Mucosa of descending colon (tissue), 3 donors: ENCODE measurements at regions not wholly inside any gene's neighbourhood (a gene's known extent, or its start where the extent isn't known, plus 50 kb on each side); places are given as distances from the start of the nearest gene placed in this dataset.

Experiments used
- ATAC-seq: fragments of 200-7000 bp; cut with Tn5 transposase; one replicate; pipeline ENCODE4 v1.9.1; 2020; ENCODE audit warnings: mild to moderate bottlenecking, moderate library complexity
- DNase-seq, 3 donors: peaks; one replicate each; pipeline ENCODE4 v3.0.0-alpha.2; 2020
- H3K36me3 ChIP-seq: fragments of 200-600 bp; one replicate; pipeline ENCODE4 v1.8.0; 2021; ENCODE audit warnings: low read depth, mild to moderate bottlenecking
- H3K4me1 ChIP-seq: fragments of 200-600 bp; one replicate; pipeline ENCODE4 v1.8.0; 2021; ENCODE audit warnings: low read depth, mild to moderate bottlenecking
- H3K4me3 ChIP-seq: fragments of 200-600 bp; one replicate; pipeline ENCODE4 v1.8.0; 2021; ENCODE audit warnings: mild to moderate bottlenecking
- H3K9me3 ChIP-seq: fragments of 200-600 bp; one replicate; pipeline ENCODE4 v1.8.0; 2021; ENCODE audit warnings: mild to moderate bottlenecking
- intact Hi-C, 2 donors: fragments of 100-400 bp; cut with DNase I in 1 of 2; cut with micrococcal nuclease in 1 of 2; formaldehyde crosslinking; loops; one replicate each; pipeline versions ENCODE4 v1.11.0 to v1.11.1; 2022; cut with DNase I, micrococcal nuclease
- TF ChIP-seq, protein P1 (sequence below): fragments of 200-600 bp; IDR thresholded peaks from one replicate; pipeline ENCODE4 v1.8.0; 2022; ENCODE audit warnings: antibody characterized with exemption, mild to moderate bottlenecking
- donor health status: DM: no; HTN: no; CAD: no; lungs with moderate emphysema.
- donor health status: DM: no; HTN: no; CAD: no.
- donor health status: DM: no; HTN: yes; CAD: no.

DNA sequence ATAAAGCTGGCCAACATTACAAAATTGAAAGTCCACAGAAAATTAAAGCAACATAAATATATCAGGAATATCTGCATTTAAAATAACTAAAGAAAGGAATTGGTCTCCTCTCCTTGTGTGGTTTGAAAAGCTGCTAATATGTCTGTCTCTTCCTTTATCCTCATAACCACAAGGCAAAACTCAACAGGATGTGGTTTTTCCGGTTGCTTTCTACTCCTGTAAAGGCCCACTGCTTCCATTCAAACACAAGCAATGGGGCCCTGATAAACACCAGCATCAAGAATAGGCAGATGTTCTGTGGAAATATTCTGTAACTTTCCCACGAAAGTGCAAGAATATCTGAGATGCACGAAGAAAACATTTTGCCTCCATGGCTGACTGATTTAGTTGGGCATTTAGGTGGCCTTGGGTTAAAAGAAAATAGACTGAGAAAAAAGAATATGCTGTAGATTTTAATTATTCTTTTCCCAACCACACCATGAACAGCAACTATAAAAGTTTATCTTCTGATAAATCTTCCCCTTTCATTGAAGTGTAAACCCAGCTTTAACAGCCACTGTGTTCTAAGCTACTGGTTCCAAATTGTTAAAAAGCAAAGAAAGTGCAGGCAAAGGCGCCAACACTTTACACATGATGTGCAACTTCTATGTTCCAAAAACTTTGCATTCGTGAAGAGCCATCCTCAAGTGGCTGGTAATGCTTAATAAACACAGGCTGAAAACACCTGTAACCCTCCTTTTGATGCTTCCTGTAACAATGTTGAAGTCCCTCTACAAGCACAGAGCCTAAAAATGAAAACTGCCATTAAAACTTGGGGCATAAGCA lies 50.5 kb upstream of the NDST3 start:
- intact Hi-C loops, result no loop called here
- no peak overlapping the region for H3K4me3 ChIP-seq
- no peak for DNase-seq
- TF ChIP-seq, protein P1, sequence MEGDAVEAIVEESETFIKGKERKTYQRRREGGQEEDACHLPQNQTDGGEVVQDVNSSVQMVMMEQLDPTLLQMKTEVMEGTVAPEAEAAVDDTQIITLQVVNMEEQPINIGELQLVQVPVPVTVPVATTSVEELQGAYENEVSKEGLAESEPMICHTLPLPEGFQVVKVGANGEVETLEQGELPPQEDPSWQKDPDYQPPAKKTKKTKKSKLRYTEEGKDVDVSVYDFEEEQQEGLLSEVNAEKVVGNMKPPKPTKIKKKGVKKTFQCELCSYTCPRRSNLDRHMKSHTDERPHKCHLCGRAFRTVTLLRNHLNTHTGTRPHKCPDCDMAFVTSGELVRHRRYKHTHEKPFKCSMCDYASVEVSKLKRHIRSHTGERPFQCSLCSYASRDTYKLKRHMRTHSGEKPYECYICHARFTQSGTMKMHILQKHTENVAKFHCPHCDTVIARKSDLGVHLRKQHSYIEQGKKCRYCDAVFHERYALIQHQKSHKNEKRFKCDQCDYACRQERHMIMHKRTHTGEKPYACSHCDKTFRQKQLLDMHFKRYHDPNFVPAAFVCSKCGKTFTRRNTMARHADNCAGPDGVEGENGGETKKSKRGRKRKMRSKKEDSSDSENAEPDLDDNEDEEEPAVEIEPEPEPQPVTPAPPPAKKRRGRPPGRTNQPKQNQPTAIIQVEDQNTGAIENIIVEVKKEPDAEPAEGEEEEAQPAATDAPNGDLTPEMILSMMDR, result no peak
- no peaks in the 10 kb centered on the region for H3K36me3 ChIP-seq
- no peaks in the 10 kb centered on the region for H3K4me1 ChIP-seq
- H3K9me3 ChIP-seq, result no peaks in the 10 kb centered on the region
- no peak for ATAC-seq

DNA sequence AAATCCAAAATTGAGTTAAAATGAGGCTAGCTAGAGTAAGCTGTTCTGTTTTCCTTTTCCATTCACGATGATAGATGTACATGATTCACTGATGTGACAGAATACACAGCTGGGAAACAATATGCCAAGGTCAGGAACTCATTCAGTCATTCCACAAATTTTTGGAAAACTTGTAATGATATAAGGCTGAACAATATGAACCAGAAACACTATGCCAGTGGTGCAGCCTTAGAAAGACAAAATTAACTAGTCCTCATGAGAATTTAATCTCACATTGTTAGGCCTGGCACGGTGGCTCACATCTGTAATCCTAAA lies 50.0 kb upstream of the NDST3 start:
- TF ChIP-seq, protein P1, result no peak
- no peaks in the 10 kb centered on the region for H3K9me3 ChIP-seq
- no peak overlapping the region for H3K4me3 ChIP-seq
- ATAC-seq (no peak), DNase-seq (no peak)
- H3K4me1 ChIP-seq, result no peaks in the 10 kb centered on the region
- H3K36me3 ChIP-seq, result no peaks in the 10 kb centered on the region
- intact Hi-C loops, result no loop called here
